GM21360 (cell line): ENCODE measurements at regions not wholly inside any gene's neighbourhood (a gene's known extent, or its start where the extent isn't known, plus 50 kb on each side); places are given as distances from the start of the nearest gene placed in this dataset.

Source experiments
- ATAC-seq: cut with Tn5 transposase; IDR thresholded peaks from one replicate; pipeline ENCODE4 v1.9.1; 2021; ENCODE audit warnings: mild to moderate bottlenecking, moderate library complexity; ENCODE audit not compliant: unreplicated experiment

DNA sequence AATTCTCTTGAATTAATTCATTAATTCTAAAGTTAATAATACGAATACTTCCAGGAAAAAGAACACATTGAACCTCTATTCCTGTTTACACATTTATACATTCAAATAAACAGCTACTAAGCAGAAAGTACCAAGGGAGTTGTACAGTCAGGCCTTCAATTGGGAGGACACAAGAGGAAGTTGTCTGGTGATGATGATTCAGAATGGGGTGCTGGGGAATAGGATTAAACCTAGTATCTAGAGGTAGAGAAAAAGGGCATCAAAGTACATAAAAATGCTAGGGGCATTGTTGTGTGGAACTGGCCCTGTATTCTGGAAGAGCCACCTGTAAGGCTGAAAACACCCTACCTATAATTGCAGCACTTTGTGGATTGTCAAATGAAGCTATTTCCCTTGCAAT is 71.7 kb upstream of the MROH9 start:
- ATAC-seq = no peak

DNA sequence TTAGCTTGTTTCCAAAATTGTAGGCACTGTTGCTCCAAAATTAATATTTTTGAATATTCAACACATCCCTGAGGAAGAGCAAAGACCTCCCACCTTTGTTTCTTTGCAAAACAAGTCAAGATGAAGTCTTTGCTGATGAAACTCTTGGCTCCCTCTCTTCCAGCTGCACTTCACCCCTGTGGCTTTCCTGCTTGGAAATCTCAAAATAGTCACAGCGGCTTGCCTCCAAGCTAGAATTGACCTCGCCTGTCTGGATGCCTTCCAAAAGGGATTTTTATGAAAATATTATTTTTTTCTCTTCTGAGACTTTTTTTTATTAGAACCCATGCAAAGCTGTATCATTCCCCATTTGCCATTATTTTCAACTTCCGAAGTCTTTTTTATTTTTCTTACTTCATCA is 71.1 kb upstream of the MROH9 start:
- no peak for ATAC-seq

GRCh38 chr1:170864876-170865538 is 70.3 kb upstream of the MROH9 start:
- ATAC-seq = no peak

GRCh38 chr1:170866646-170867045 is 68.7 kb upstream of the MROH9 start:
- no peak for ATAC-seq

DNA sequence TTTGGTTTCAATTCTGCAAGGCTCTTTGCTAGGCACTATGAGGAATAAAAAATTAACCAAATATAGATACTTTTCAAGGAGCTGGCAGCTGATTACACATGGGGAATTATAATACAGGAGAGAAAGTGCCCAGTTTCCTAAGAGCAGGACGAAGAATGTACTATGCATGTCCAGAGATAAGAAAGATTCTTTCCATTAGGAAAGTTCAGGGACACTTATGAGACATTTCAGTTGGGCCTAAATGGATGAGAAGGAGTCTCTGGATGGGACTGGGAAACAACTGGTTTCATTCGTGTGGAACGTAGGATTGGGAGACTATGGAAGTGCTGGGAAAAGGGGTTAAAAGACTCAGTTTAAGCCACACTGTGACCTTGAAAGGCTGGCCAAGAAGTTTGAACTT is 63.5 kb upstream of the MROH9 start:
- no peak for ATAC-seq

GRCh38 chr1:170872663-170873062 is 62.7 kb upstream of the MROH9 start:
- ATAC-seq = peak; percentile 92

DNA sequence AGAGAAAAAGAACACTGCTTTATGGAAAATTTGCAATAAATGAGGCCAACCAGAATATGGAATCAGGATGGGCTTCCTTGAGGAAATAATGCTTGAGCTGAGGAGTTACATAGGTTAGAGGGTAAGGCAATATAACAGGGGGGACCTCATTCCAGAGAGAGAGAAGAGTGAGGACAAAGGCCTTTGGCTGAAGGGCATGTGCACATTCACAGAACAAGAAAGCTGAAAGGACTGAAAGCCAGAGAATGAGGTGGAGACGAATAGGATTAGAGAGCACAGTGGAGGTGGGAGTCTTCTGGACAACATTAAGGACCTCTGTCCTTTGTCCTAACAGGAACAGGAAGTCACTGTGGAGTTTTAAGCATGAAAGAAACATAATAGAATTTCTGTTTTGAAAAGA is 60.7 kb upstream of the MROH9 start:
- no peak for ATAC-seq

- ATAC-seq = peak; percentile 70
Measured at GRCh38 chr1:170881268-170882265, 53.8 kb upstream of the MROH9 start.
